ENCODE measurements at regions not wholly inside any gene's neighbourhood (a gene's known extent, or its start where the extent isn't known, plus 50 kb on each side); places are given as distances from the start of the nearest gene placed in this dataset.

DNA sequence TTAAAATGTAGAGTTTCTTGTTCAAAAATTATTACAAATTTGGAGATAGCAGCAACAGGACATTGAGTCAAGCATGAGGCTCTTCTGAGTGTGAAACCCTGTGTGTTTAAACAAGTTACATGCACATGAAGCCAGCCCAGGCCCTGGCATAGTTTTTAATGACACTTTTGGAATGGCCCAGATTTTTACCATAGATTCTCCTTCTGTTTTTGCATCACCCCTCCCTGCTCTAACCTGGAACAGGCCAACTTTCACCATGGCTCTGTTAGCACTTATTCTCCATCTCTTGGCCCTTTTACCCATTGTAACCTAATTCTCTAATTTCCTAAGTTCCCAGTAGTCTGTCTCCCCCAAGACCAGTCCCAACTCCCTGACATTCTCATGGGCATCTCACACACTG is 63.1 kb upstream of the PRSS23 start:
- H3K9ac ChIP-seq (ENCODE audit: insufficient read depth in 1 of 2, low read depth in 2 of 2, low read length in 2 of 2), result no peak overlapping the region
- no peaks in the 10 kb centered on the region for H3K9me3 ChIP-seq (replicated peaks; ENCODE audit: control insufficient read depth, insufficient read depth, low read depth, low read length)
- H3K79me2 ChIP-seq (ENCODE audit: control insufficient read depth, insufficient read depth, low read length), result no peaks in the 10 kb centered on the region
- no peaks in the 10 kb centered on the region for H3K9me1 ChIP-seq (ENCODE audit: control insufficient read depth, insufficient read depth, low read length)
- DNase-seq (ENCODE audit: extremely low read depth in 1 of 4, low spot score in 3 of 4) (no peak), ATAC-seq (no peak), FAIRE-seq (no peak)
- no peak overlapping the region for H3K27ac ChIP-seq (ENCODE audit: extremely low read depth, low read depth, low read length)
- TF ChIP-seq, protein P1, sequence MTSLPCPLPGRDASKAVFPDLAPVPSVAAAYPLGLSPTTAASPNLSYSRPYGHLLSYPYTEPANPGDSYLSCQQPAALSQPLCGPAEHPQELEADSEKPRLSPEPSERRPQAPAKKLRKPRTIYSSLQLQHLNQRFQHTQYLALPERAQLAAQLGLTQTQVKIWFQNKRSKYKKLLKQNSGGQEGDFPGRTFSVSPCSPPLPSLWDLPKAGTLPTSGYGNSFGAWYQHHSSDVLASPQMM (CRISPR knock-in tag; IDR thresholded peaks at IDR 0.05), result no peak
- TF ChIP-seq, protein P2, sequence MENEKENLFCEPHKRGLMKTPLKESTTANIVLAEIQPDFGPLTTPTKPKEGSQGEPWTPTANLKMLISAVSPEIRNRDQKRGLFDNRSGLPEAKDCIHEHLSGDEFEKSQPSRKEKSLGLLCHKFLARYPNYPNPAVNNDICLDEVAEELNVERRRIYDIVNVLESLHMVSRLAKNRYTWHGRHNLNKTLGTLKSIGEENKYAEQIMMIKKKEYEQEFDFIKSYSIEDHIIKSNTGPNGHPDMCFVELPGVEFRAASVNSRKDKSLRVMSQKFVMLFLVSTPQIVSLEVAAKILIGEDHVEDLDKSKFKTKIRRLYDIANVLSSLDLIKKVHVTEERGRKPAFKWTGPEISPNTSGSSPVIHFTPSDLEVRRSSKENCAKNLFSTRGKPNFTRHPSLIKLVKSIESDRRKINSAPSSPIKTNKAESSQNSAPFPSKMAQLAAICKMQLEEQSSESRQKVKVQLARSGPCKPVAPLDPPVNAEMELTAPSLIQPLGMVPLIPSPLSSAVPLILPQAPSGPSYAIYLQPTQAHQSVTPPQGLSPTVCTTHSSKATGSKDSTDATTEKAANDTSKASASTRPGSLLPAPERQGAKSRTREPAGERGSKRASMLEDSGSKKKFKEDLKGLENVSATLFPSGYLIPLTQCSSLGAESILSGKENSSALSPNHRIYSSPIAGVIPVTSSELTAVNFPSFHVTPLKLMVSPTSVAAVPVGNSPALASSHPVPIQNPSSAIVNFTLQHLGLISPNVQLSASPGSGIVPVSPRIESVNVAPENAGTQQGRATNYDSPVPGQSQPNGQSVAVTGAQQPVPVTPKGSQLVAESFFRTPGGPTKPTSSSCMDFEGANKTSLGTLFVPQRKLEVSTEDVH (IDR thresholded peaks at IDR 0.05; ENCODE audit: low read depth, partially characterized antibody), result no peak
- no peak for TF ChIP-seq RBM39 (optimal IDR thresholded peaks at IDR 0.05; ENCODE audit: low read depth, low read length)
- no peak for TF ChIP-seq ZNF253 (CRISPR knock-in tag; conservative IDR thresholded peaks at IDR 0.05)
- TF ChIP-seq SUPT5H (IDR thresholded peaks at IDR 0.05), result no peak
- TF ChIP-seq ZNF589 (CRISPR knock-in tag; IDR thresholded peaks at IDR 0.05; ENCODE audit: low read depth), result no peak
- no peak for TF ChIP-seq TAF1 (IDR thresholded peaks at IDR 0.05; ENCODE audit: control insufficient read depth, extremely low read depth, insufficient read depth, low read length, severe bottlenecking)
- TF ChIP-seq SOX6 (IDR thresholded peaks at IDR 0.05), result no peak
- no peak for TF ChIP-seq ZNF239 (CRISPR knock-in tag; IDR thresholded peaks at IDR 0.05)
- TF ChIP-seq MED1 (CRISPR knock-in tag; IDR thresholded peaks at IDR 0.05; ENCODE audit: borderline replicate concordance), result no peak
- TF ChIP-seq, protein P3, sequence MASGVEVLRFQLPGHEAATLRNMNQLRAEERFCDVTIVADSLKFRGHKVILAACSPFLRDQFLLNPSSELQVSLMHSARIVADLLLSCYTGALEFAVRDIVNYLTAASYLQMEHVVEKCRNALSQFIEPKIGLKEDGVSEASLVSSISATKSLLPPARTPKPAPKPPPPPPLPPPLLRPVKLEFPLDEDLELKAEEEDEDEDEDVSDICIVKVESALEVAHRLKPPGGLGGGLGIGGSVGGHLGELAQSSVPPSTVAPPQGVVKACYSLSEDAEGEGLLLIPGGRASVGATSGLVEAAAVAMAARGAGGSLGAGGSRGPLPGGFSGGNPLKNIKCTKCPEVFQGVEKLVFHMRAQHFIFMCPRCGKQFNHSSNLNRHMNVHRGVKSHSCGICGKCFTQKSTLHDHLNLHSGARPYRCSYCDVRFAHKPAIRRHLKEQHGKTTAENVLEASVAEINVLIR (CRISPR knock-in tag; IDR thresholded peaks at IDR 0.05), result no peak
- TF ChIP-seq ZNF75A (CRISPR knock-in tag; IDR thresholded peaks at IDR 0.05), result no peak
- TF ChIP-seq ZNF717 (CRISPR knock-in tag; IDR thresholded peaks at IDR 0.05), result no peak
- no peak for TF ChIP-seq ZNF583 (CRISPR knock-in tag; IDR thresholded peaks at IDR 0.05)
- no peak for TF ChIP-seq SRF (CRISPR knock-in tag; IDR thresholded peaks at IDR 0.05)
- TF ChIP-seq PURB (CRISPR knock-in tag; IDR thresholded peaks at IDR 0.05; ENCODE audit: low read depth), result no peak
- TF ChIP-seq HDAC3 (IDR thresholded peaks at IDR 0.05; ENCODE audit: borderline replicate concordance, partially characterized antibody), result no peak
- no peak for TF ChIP-seq RCOR1 (IDR thresholded peaks at IDR 0.05; ENCODE audit: borderline replicate concordance in 1 of 2, low read depth in 2 of 2, low read length in 2 of 2)
- CTCF ChIA-PET (ENCODE audit: low intra/inter-chr PET ratio), result no interaction called here
- POLR2A ChIA-PET, result interaction anchor here (0.6 kb wide), 1 partner anchor 402 kb away, joined by 3 read pairs; no protein-coding TSS in a partner anchor
- H3K4me1 ChIP-seq (replicated peaks in 1 of 2; ENCODE audit: control insufficient read depth in 2 of 2, insufficient read depth in 2 of 2, low read length in 2 of 2), result peaks cover 4 to 33% of the 10 kb centered on the region in 2 experiments; a peak in 4 of 5 replicates
- H2AFZ ChIP-seq (ENCODE audit: low read depth, low read length), result no peak overlapping the region
- no peaks in the 10 kb centered on the region for H3K27me3 ChIP-seq (ENCODE audit: control insufficient read depth in 2 of 2, insufficient read depth in 2 of 2, low read length in 2 of 2)
- no peak overlapping the region for H3K4me3 ChIP-seq
- no peaks in the 10 kb centered on the region for H3K36me3 ChIP-seq (ENCODE audit: control insufficient read depth, insufficient read depth, low read length)
- no TSS peak for BruUV-seq (replicated peaks)
- in situ Hi-C loops (cut with MboI), result no loop called here
- intact Hi-C loops (cut with micrococcal nuclease), result no loop called here
- H3K4me2 ChIP-seq (ENCODE audit: insufficient read depth, low read length), result no peak overlapping the region
- no peaks in the 10 kb centered on the region for H4K20me1 ChIP-seq (replicated peaks; ENCODE audit: control insufficient read depth, insufficient read depth, low read length)

Measured in K562 (cell line).